Upper lobe of right lung (tissue), 1 donor: ENCODE measurements at regions not wholly inside any gene's neighbourhood (a gene's known extent, or its start where the extent isn't known, plus 50 kb on each side); places are given as distances from the start of the nearest gene placed in this dataset.

Source experiments
- ATAC-seq: fragments of 200-7000 bp; cut with Tn5 transposase; one replicate; pipeline ENCODE4 v1.9.1; 2020; ENCODE audit warnings: mild to moderate bottlenecking, moderate library complexity
- DNase-seq: peaks from one replicate; pipeline ENCODE4 v3.0.0-alpha.2; 2020
- H3K27ac ChIP-seq: fragments of 200-600 bp; one replicate; pipeline ENCODE4 v1.8.0; 2022
- H3K27me3 ChIP-seq: fragments of 200-600 bp; one replicate; pipeline ENCODE4 v1.8.0; 2022; ENCODE audit warnings: mild to moderate bottlenecking
- H3K36me3 ChIP-seq: fragments of 200-600 bp; one replicate; pipeline ENCODE4 v1.8.0; 2022
- H3K4me1 ChIP-seq: fragments of 200-600 bp; one replicate; pipeline ENCODE4 v1.8.0; 2022
- H3K4me3 ChIP-seq: fragments of 200-600 bp; one replicate; pipeline ENCODE4 v1.8.0; 2022; ENCODE audit warnings: mild to moderate bottlenecking
- H3K9me3 ChIP-seq: fragments of 200-600 bp; one replicate; pipeline ENCODE4 v1.8.0; 2022
- intact Hi-C: fragments of 100-400 bp; cut with DNase I; formaldehyde crosslinking; loops from one replicate; pipeline ENCODE4 v1.11.0; 2022
- TF ChIP-seq, protein P1 (sequence below): fragments of 200-600 bp; IDR thresholded peaks from one replicate; pipeline ENCODE4 v1.8.0; 2022; ENCODE audit warnings: antibody characterized with exemption
- donor health status: DM: no; HTN: yes; CAD: no; lungs with severe emphysema.

DNA sequence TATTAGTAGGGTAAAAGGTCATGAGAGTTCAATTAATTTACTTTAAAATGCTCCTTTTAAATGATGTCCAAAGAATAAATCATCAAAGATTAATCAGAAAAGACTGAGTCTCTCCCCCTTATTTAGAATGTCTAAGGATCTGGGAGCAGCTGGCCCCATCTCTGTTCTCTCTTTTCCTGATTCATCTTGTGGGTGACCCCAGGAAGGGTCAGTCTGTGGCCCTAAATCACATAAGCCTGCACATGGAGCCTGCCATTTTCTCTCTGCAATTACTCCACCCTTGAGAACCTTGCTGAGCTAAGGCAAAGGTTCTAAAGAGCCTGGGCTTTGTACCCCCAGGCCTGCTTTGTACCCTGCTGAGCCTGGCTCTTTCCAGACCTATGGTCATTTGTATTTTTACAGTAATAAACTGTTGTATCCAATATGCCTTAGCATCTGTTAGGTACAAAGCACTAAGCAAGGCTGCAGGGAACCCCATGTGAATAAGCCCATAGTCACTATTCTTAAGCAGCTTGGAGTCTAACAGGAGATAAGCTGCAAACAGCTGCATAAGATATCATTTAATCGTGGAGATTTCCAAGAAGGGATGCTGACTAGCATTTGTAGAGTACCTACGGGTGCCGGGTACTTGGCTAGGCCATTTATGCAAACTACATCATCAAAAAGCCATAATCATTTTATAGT lies 431.0 kb upstream of the MARCKS start:
- Histone ChIP-seq H3K36me3 (no peaks in the 10 kb centered on the region), H3K27ac (no peak overlapping the region), H3K4me3 (no peak overlapping the region), H3K9me3 (no peaks in the 10 kb centered on the region), H3K4me1 (no peaks in the 10 kb centered on the region), H3K27me3 (no peaks in the 10 kb centered on the region)
- DNase-seq = no peak
- intact Hi-C loops = no loop called here
- TF ChIP-seq, protein P1, sequence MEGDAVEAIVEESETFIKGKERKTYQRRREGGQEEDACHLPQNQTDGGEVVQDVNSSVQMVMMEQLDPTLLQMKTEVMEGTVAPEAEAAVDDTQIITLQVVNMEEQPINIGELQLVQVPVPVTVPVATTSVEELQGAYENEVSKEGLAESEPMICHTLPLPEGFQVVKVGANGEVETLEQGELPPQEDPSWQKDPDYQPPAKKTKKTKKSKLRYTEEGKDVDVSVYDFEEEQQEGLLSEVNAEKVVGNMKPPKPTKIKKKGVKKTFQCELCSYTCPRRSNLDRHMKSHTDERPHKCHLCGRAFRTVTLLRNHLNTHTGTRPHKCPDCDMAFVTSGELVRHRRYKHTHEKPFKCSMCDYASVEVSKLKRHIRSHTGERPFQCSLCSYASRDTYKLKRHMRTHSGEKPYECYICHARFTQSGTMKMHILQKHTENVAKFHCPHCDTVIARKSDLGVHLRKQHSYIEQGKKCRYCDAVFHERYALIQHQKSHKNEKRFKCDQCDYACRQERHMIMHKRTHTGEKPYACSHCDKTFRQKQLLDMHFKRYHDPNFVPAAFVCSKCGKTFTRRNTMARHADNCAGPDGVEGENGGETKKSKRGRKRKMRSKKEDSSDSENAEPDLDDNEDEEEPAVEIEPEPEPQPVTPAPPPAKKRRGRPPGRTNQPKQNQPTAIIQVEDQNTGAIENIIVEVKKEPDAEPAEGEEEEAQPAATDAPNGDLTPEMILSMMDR = no peak
- no peak for ATAC-seq

DNA sequence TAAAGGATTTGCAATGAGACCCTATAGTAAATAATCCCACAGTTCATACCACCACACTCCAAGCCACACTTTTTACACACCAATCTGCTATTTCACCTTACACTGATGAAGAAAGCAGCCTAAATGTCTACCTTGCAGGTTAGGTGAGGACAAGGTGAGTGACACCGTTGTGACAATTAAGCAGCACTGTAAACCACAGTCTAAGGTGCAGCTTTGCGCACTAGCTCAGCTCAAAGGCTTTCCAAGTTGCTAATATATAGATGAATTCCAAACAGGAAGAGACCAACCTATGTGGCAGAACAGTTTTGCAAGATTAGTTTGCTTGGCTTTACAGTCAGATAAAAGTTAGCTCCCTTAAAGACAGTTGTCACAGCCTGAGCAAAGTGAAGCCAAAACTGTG lies 429.5 kb upstream of the MARCKS start:
- intact Hi-C loops = no loop called here
- DNase-seq (no peak), ATAC-seq (no peak)
- TF ChIP-seq, protein P1 = no peak
- H3K9me3 ChIP-seq = no peaks in the 10 kb centered on the region
- H3K27me3 ChIP-seq = no peaks in the 10 kb centered on the region
- H3K4me3 ChIP-seq = no peak overlapping the region
- H3K27ac ChIP-seq = no peak overlapping the region
- no peaks in the 10 kb centered on the region for H3K4me1 ChIP-seq
- H3K36me3 ChIP-seq = no peaks in the 10 kb centered on the region

DNA sequence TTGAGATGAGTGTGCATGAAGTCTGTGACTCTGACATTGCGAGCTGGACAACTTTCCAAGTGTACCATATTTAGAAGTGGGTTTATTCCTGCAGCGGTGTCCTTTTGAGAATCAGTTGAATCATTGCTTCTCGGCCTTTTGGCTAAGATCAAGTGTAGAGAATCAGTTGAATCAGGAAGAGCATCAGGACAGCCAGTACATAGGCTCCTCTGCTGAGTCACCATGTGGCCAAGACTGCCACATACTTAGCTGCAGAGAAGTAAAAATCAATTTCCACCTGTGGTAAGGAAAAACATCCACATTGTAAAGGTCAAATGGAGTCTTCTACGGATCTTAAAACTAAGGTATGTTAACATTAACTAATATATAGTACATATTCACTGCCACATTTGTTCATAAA lies 428.4 kb upstream of the MARCKS start:
- TF ChIP-seq, protein P1 = no peak
- intact Hi-C loops = no loop called here
- Histone ChIP-seq H3K4me1 (peaks cover 10% of the 10 kb centered on the region), H3K27ac (no peak overlapping the region), H3K9me3 (no peaks in the 10 kb centered on the region), H3K36me3 (no peaks in the 10 kb centered on the region), H3K27me3 (no peaks in the 10 kb centered on the region), H3K4me3 (no peak overlapping the region)
- DNase-seq = no peak
- ATAC-seq = no peak

DNA sequence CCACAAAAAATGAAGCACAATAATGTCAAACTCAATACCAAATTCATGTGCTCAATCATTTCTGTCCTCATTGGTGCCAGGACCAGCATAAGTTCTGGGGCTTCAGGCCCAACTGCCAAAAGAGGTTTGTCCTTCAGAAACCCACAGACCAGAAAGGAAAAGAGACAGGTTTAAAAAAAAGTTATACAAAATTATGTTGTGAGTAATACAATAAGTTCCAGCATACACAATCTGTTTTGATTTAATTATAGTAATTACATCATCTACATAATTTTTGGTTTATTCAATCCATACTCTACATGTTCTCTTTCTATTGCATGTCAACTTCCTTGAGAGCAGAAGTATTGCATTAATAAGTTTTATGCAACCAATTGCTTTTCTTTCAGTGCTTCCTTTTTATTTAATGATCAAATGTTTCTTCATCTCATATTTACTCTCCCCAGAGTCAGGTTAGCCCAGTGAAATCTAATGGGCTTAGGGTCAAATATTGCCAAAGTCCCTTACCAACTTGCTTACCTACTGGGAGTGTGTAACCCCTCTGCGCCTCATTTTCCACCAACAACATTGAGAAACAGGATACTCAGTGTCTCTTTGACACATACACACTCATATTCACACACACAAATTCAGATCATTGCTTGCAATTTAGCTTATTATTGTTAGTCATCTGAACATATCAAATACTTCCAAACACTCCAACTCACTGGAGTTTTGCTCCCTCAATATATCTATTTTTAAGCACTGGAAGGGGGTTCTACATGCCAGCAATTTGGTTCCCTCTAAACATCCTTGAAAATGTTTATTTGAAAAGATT lies 424.4 kb upstream of the MARCKS start:
- Histone ChIP-seq H3K9me3 (no peaks in the 10 kb centered on the region), H3K36me3 (no peaks in the 10 kb centered on the region), H3K4me3 (no peak overlapping the region), H3K4me1 (peaks cover 17% of the 10 kb centered on the region), H3K27ac (peak overlapping the region; percentile 14), H3K27me3 (no peaks in the 10 kb centered on the region)
- DNase-seq (no peak), ATAC-seq (peak; percentile 32)
- TF ChIP-seq, protein P1 = no peak
- intact Hi-C loops = no loop called here

DNA sequence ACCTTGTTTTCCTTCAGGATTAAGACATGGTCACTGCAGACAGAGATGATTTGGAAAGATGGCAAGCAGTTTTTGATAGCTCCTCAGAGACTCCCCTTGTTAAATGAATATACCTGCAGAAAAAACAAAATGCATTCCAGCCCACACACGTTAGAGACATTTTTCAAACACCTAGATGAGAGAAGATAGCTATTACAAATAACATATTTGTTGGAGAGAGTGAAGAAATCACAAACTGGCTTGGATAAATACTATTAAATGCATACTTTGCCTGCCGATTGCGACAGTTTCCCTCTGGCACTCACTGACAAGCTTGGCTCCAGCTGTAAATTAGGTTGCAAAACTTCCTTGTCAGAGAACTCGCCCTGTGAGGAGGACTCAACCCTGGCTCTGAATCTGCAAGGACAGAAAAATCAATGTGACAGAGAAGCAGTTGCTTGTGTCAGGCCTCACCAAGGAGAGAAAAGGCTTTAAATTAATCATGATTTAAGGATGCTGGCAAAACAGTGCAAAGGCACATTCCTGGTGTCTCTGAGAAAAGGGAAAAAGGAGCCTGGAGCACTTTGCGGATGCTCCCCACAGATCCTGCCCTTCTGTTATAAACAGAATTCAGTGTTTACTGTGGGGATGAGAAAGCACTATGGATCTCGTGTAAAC lies 423.7 kb upstream of the MARCKS start:
- Histone ChIP-seq H3K27ac (peak overlapping the region; percentile 14), H3K9me3 (no peaks in the 10 kb centered on the region), H3K27me3 (no peaks in the 10 kb centered on the region), H3K4me3 (no peak overlapping the region), H3K36me3 (no peaks in the 10 kb centered on the region), H3K4me1 (peaks cover 17% of the 10 kb centered on the region)
- ATAC-seq = peak; percentile 91
- intact Hi-C loops = no loop called here
- TF ChIP-seq, protein P1 = no peak
- DNase-seq = peak; percentile 64
